Renal pelvis (tissue), 1 donor: ENCODE measurements at regions not wholly inside any gene's neighbourhood (a gene's known extent, or its start where the extent isn't known, plus 50 kb on each side); places are given as distances from the start of the nearest gene placed in this dataset.

Experiments used
- DNase-seq: peaks from one replicate; pipeline ENCODE4 v3.0.0-alpha.2; 2013

GRCh38 chr10:28811639-28812349 is 134.5 kb downstream of the BAMBI start:
- no peak for DNase-seq

- no peak for DNase-seq
These were observed 135.4 kb downstream of the BAMBI start for GRCh38 chr10:28812384-28813372.

DNA sequence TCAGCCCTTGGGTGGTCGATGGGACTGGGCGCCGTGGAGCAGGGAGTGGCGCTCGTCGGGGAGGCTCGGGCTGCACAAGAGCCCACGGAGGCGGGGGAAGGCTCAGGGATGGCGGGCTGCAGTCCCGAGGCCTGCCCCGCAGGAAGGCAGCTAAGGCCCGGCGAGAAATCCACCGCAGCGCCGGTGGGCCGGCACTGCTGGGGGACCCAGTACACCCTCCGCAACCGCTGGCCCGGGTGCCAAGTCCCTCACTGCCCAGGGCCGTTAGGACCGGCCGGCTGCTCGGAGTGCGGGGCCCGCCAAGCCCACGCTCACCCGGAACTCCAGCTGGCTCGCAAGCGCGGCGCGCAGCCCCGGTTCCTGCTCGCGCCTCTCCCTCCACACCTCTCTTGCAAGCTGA is 138.4 kb downstream of the BAMBI start:
- no peak for DNase-seq

DNA sequence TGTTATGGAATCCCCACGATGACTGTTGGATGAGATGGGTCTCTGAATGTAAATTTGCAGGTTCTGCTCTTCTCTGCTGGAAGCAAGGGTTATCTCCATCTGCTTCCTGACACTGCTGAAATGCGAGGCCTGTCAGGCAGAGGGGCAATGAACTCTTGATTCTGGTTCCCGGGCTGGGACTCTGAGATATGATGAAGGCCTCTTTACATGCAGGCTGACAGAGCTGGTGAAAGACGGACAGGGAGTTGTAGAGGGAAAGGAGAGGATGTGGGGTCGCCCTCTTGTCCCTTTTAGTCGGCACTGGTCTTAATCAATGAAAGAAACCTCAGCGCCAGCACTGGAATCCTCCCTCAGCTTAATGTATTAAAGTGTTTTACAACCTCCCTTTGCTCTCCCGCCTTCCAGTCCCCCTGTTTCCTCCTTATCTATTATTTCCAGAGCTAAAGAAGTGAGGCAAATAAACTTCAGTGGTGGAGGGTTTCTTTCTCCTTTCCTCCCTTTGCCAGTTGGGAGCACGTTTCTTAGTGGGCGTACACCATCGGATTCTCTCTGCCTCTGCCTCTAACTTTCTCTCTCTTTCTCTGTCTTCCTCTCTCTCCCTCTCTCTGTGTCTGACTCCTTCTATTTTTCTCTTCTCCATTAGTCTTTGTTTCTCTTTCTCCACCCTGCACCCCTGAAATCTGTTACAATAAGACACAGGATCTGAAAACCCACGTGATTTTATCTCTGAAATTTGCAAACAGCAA is 145.6 kb downstream of the BAMBI start:
- DNase-seq = no peak

- DNase-seq = no peak
These were observed 146.3 kb downstream of the BAMBI start for GRCh38 chr10:28823501-28824075.

DNA sequence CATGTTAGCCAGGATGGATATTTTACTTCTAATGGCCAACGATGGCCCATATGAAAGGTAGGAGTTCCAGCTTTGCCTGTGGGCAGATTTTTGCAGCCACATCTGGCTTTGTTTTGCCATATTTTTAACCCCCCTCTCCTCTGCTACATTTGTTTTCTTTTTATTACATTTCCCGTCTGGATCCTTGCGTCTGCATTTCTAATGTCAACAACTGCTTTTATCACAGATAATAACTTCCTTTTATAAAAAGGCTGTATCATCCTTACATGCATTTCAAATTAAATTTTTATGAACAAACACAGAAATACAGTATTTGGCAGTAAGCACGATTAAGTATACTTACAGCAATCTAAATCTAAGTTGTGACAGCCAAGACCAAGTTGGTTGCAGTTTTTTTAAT is 156.0 kb downstream of the BAMBI start:
- no peak for DNase-seq

- DNase-seq = no peak
These were observed 159.1 kb downstream of the BAMBI start for GRCh38 chr10:28836435-28836743.

- DNase-seq = no peak
These were observed 160.5 kb downstream of the BAMBI start for GRCh38 chr10:28837613-28838390.

- no peak for DNase-seq
These were observed 161.6 kb downstream of the BAMBI start for GRCh38 chr10:28838908-28839307.

DNA sequence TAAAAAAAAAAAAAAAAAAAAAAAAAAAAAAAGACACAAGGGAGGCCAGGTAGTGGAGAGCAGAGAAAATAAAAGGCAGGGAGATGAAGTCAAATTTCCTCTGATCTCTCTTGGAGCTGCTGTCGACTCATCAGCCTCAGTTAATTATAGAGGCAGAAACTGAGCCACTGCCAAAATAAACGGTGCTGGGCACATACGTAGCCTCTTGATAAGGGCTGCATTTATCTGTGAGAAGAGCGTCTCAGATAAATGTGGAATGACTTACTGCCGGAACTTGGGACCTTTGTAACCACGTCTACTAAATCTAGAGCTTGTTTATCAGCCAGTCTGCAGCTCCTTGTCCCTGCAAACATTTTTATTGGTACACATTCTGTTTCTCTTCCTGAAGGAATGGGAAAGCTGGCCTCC is 162.3 kb downstream of the BAMBI start:
- DNase-seq = peak; percentile 64

- DNase-seq = no peak
These were observed 162.9 kb downstream of the BAMBI start for GRCh38 chr10:28840202-28840601.

- no peak for DNase-seq
These were observed 163.7 kb downstream of the BAMBI start for GRCh38 chr10:28840971-28841370.

DNA sequence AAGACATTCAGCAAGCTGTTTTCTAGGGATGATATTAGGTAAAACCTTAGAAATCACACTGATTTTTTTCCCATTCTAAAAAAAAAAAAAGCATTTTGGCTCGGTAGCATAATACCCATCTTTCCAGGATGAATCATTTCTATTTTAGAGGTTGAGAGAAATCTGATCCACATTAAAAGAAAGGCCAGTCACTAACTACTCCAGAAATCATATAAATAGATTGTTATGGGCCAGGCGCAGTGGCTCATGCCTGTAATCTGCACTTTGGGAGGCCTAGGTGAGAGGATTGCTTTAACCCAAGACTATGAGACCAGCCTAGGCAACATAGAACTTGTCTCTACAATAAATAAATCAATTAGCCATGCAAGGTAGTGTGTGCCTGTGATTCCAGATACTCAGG is 164.3 kb downstream of the BAMBI start:
- no peak for DNase-seq

GRCh38 chr10:28842321-28842720 is 165.0 kb downstream of the BAMBI start:
- no peak for DNase-seq

GRCh38 chr10:28845009-28845682 is 167.8 kb downstream of the BAMBI start:
- DNase-seq = no peak

GRCh38 chr10:28849309-28849708 is 172.0 kb downstream of the BAMBI start:
- no peak for DNase-seq

- no peak for DNase-seq
These were observed 172.5 kb downstream of the BAMBI start for GRCh38 chr10:28849821-28850220.

- DNase-seq = no peak
These were observed 173.5 kb downstream of the BAMBI start for GRCh38 chr10:28850784-28851183.

DNA sequence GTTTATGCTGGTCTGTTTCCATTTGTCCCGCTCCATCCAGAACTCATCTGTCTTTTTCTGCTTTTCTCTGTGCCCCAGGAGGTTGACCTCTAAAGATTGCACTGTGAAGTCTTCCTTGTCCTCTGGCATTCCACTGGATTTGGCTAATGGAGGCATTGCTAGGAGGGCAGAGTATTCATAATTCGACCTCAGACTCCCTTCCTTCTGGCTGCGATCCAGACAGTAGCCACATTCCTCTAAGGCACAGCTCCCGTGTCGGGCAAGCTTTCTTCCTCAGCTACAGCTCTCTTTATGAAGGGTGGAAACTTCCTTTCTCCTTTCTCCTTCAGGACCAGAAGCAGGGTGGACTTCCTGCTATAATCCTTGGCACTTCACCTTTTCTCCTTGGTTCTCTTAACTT is 175.9 kb downstream of the BAMBI start:
- DNase-seq = peak; percentile 46

- no peak for DNase-seq
These were observed 179.8 kb downstream of the BAMBI start for GRCh38 chr10:28857164-28857563.

DNA sequence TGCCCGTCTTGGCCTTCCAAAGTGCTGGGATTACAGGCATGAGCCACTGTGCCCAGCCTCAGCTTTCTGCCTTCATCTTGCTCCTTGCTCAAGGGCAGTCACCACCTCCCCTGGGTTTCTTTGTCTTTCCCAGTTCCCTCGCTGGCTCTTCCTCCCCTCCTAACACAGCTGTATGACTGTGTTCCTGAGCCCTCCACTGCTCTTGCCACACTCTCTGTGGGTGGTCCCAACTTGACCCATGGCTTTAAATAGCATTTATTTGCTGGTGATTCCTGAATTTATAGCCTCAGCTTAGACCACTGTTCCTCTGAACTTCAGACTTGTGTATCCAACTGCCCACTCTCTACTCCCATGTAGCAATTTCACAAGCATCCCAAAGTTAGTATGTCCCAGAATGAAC is 181.3 kb downstream of the BAMBI start:
- no peak for DNase-seq
